Activated naive CD4-positive, alpha-beta T cell treated with anti-CD3 and anti-CD28 coated beads, Interleukin-2, amount 10 ng/mL, durations not matched to agents 7 days and 5 days (primary cell): ENCODE measurements at regions not wholly inside any gene's neighbourhood (a gene's known extent, or its start where the extent isn't known, plus 50 kb on each side); places are given as distances from the start of the nearest gene placed in this dataset.

Source experiments
- CTCF ChIA-PET: fragments of 350-600 bp; sonication (Branson Sonifier 250); formaldehyde crosslinking; loops from one replicate; lab custom pipeline; 2021; ENCODE audit warnings: antibody characterized with exemption; lab: Charles Lee
- DNase-seq: peaks from one replicate; pipeline ENCODE4 v3.0.0-alpha.2; 2020
- H3K27ac Mint-ChIP-seq: one replicate; pipeline ENCODE4 v1.8.0; 2021; ENCODE audit warnings: mild to moderate bottlenecking, moderate library complexity, mixed read lengths
- H3K27me3 Mint-ChIP-seq: one replicate; pipeline ENCODE4 v1.8.0; 2021; ENCODE audit warnings: mild to moderate bottlenecking, mixed read lengths
- H3K36me3 Mint-ChIP-seq: one replicate; pipeline ENCODE4 v1.8.0; 2021; ENCODE audit warnings: mixed read lengths
- H3K4me1 Mint-ChIP-seq: one replicate; pipeline ENCODE4 v1.8.0; 2021; ENCODE audit warnings: mixed read lengths
- H3K4me3 Mint-ChIP-seq: one replicate; pipeline ENCODE4 v1.8.0; 2021; ENCODE audit warnings: mild to moderate bottlenecking, moderate library complexity, mixed read lengths
- H3K9me3 Mint-ChIP-seq: one replicate; pipeline ENCODE4 v1.8.0; 2021; ENCODE audit warnings: mixed read lengths

- Mint-ChIP-seq H3K4me3 (no peak overlapping the region), H3K4me1 (no peaks in the 10 kb centered on the region), H3K9me3 (no peaks in the 10 kb centered on the region), H3K36me3 (no peaks in the 10 kb centered on the region), H3K27ac (no peak overlapping the region), H3K27me3 (no peaks in the 10 kb centered on the region)
- CTCF ChIA-PET = no interaction called here
- DNase-seq = no peak
These were observed 492.0 kb upstream of the MEF2C start for GRCh38 chr5:89374818-89375521.

GRCh38 chr5:89374144-89374784, 491.3 kb upstream of the MEF2C start:
- Mint-ChIP-seq H3K4me1 (no peaks in the 10 kb centered on the region), H3K9me3 (no peaks in the 10 kb centered on the region), H3K4me3 (no peak overlapping the region), H3K36me3 (no peaks in the 10 kb centered on the region), H3K27ac (no peak overlapping the region), H3K27me3 (no peaks in the 10 kb centered on the region)
- no peak for DNase-seq
- CTCF ChIA-PET = no interaction called here

GRCh38 chr5:89372176-89372575, 489.2 kb upstream of the MEF2C start:
- no peak overlapping the region for H3K4me3 Mint-ChIP-seq
- no peak for DNase-seq
- H3K27me3 Mint-ChIP-seq = no peaks in the 10 kb centered on the region
- H3K4me1 Mint-ChIP-seq = no peaks in the 10 kb centered on the region
- no peak overlapping the region for H3K27ac Mint-ChIP-seq
- CTCF ChIA-PET = no interaction called here
- H3K36me3 Mint-ChIP-seq = no peaks in the 10 kb centered on the region
- no peaks in the 10 kb centered on the region for H3K9me3 Mint-ChIP-seq

- no peak overlapping the region for H3K27ac Mint-ChIP-seq
- no peaks in the 10 kb centered on the region for H3K36me3 Mint-ChIP-seq
- DNase-seq = no peak
- no peaks in the 10 kb centered on the region for H3K9me3 Mint-ChIP-seq
- CTCF ChIA-PET = no interaction called here
- H3K27me3 Mint-ChIP-seq = no peaks in the 10 kb centered on the region
- H3K4me1 Mint-ChIP-seq = no peaks in the 10 kb centered on the region
- no peak overlapping the region for H3K4me3 Mint-ChIP-seq
These were observed 488.7 kb upstream of the MEF2C start for GRCh38 chr5:89371646-89372045.

GRCh38 chr5:89359046-89359445, 476.1 kb upstream of the MEF2C start:
- Mint-ChIP-seq H3K4me3 (no peak overlapping the region), H3K27me3 (no peaks in the 10 kb centered on the region), H3K27ac (no peak overlapping the region), H3K4me1 (no peaks in the 10 kb centered on the region), H3K36me3 (no peaks in the 10 kb centered on the region), H3K9me3 (peaks cover 3% of the 10 kb centered on the region)
- DNase-seq = no peak
- CTCF ChIA-PET = no interaction called here

GRCh38 chr5:89353837-89354551, 471.0 kb upstream of the MEF2C start:
- H3K27ac Mint-ChIP-seq = no peak overlapping the region
- no peaks in the 10 kb centered on the region for H3K9me3 Mint-ChIP-seq
- H3K4me3 Mint-ChIP-seq = no peak overlapping the region
- no peaks in the 10 kb centered on the region for H3K36me3 Mint-ChIP-seq
- CTCF ChIA-PET = no interaction called here
- H3K27me3 Mint-ChIP-seq = no peaks in the 10 kb centered on the region
- DNase-seq = no peak
- no peaks in the 10 kb centered on the region for H3K4me1 Mint-ChIP-seq

- no peaks in the 10 kb centered on the region for H3K36me3 Mint-ChIP-seq
- CTCF ChIA-PET = no interaction called here
- no peak overlapping the region for H3K4me3 Mint-ChIP-seq
- DNase-seq = no peak
- H3K27me3 Mint-ChIP-seq = no peaks in the 10 kb centered on the region
- H3K4me1 Mint-ChIP-seq = no peaks in the 10 kb centered on the region
- no peaks in the 10 kb centered on the region for H3K9me3 Mint-ChIP-seq
- no peak overlapping the region for H3K27ac Mint-ChIP-seq
These were observed 469.0 kb upstream of the MEF2C start for GRCh38 chr5:89351975-89352374.

GRCh38 chr5:89351222-89351621, 468.2 kb upstream of the MEF2C start:
- CTCF ChIA-PET = no interaction called here
- Mint-ChIP-seq H3K27ac (no peak overlapping the region), H3K27me3 (no peaks in the 10 kb centered on the region), H3K36me3 (no peaks in the 10 kb centered on the region), H3K4me1 (no peaks in the 10 kb centered on the region), H3K9me3 (no peaks in the 10 kb centered on the region), H3K4me3 (no peak overlapping the region)
- DNase-seq = no peak

- H3K27ac Mint-ChIP-seq = no peak overlapping the region
- H3K27me3 Mint-ChIP-seq = no peaks in the 10 kb centered on the region
- no peaks in the 10 kb centered on the region for H3K4me1 Mint-ChIP-seq
- no peaks in the 10 kb centered on the region for H3K36me3 Mint-ChIP-seq
- H3K4me3 Mint-ChIP-seq = no peak overlapping the region
- no peak for DNase-seq
- no peaks in the 10 kb centered on the region for H3K9me3 Mint-ChIP-seq
- CTCF ChIA-PET = no interaction called here
These were observed 467.7 kb upstream of the MEF2C start for GRCh38 chr5:89350684-89351083.

GRCh38 chr5:89349246-89349980, 466.4 kb upstream of the MEF2C start:
- CTCF ChIA-PET = no interaction called here
- no peak for DNase-seq
- Mint-ChIP-seq H3K4me3 (no peak overlapping the region), H3K36me3 (no peaks in the 10 kb centered on the region), H3K4me1 (no peaks in the 10 kb centered on the region), H3K27me3 (no peaks in the 10 kb centered on the region), H3K9me3 (no peaks in the 10 kb centered on the region), H3K27ac (no peak overlapping the region)

- no peak overlapping the region for H3K27ac Mint-ChIP-seq
- CTCF ChIA-PET = no interaction called here
- H3K4me1 Mint-ChIP-seq = no peaks in the 10 kb centered on the region
- H3K9me3 Mint-ChIP-seq = no peaks in the 10 kb centered on the region
- DNase-seq = no peak
- H3K27me3 Mint-ChIP-seq = no peaks in the 10 kb centered on the region
- no peak overlapping the region for H3K4me3 Mint-ChIP-seq
- no peaks in the 10 kb centered on the region for H3K36me3 Mint-ChIP-seq
These were observed 463.6 kb upstream of the MEF2C start for GRCh38 chr5:89346573-89346972.

GRCh38 chr5:89343666-89344065, 460.7 kb upstream of the MEF2C start:
- H3K27ac Mint-ChIP-seq = no peak overlapping the region
- no peaks in the 10 kb centered on the region for H3K4me1 Mint-ChIP-seq
- no peaks in the 10 kb centered on the region for H3K9me3 Mint-ChIP-seq
- H3K4me3 Mint-ChIP-seq = no peak overlapping the region
- no peaks in the 10 kb centered on the region for H3K27me3 Mint-ChIP-seq
- no peak for DNase-seq
- no peaks in the 10 kb centered on the region for H3K36me3 Mint-ChIP-seq
- CTCF ChIA-PET = no interaction called here

- Mint-ChIP-seq H3K27me3 (no peaks in the 10 kb centered on the region), H3K4me1 (no peaks in the 10 kb centered on the region), H3K36me3 (no peaks in the 10 kb centered on the region), H3K9me3 (no peaks in the 10 kb centered on the region), H3K4me3 (no peak overlapping the region), H3K27ac (no peak overlapping the region)
- DNase-seq = no peak
- CTCF ChIA-PET = no interaction called here
These were observed 459.3 kb upstream of the MEF2C start for GRCh38 chr5:89342106-89342876.

GRCh38 chr5:89338935-89339334, 456.0 kb upstream of the MEF2C start:
- no peak for DNase-seq
- CTCF ChIA-PET = no interaction called here
- H3K27ac Mint-ChIP-seq = no peak overlapping the region
- no peaks in the 10 kb centered on the region for H3K36me3 Mint-ChIP-seq
- no peak overlapping the region for H3K4me3 Mint-ChIP-seq
- no peaks in the 10 kb centered on the region for H3K4me1 Mint-ChIP-seq
- H3K9me3 Mint-ChIP-seq = no peaks in the 10 kb centered on the region
- H3K27me3 Mint-ChIP-seq = no peaks in the 10 kb centered on the region
